Right ventricle myocardium inferior (tissue), 1 donor: ENCODE measurements at regions not wholly inside any gene's neighbourhood (a gene's known extent, or its start where the extent isn't known, plus 50 kb on each side); places are given as distances from the start of the nearest gene placed in this dataset.
A peak's percentile ranks its signal among the peaks of the same experiment; 100 is the strongest.
"Not testable (repeated sequence)": the region's sequence is repeated elsewhere in the genome, so short reads cannot be mapped to it uniquely, and the experiment has no call there.

Experiments used
- ATAC-seq: fragments of 200-7000 bp; cut with Tn5 transposase; one replicate; pipeline ENCODE4 v1.9.1; 2020; ENCODE audit warnings: mild to moderate bottlenecking, moderate library complexity
- DNase-seq: peaks from one replicate; pipeline ENCODE4 v3.0.0; 2021; ENCODE audit errors: missing footprints
- intact Hi-C: fragments of 100-400 bp; cut with DNase I; formaldehyde crosslinking; loops from one replicate; pipeline ENCODE4 v1.11.0; 2022
- donor health status: DM: no; HTN: yes; CAD: no; lungs with severe emphysema.

GRCh38 chr6:946546-946945, 253.6 kb upstream of the EXOC2 start:
- ATAC-seq, result no peak
- DNase-seq, result no peak
- intact Hi-C loops, result no loop called here

GRCh38 chr6:939526-940252, 246.8 kb upstream of the EXOC2 start:
- ATAC-seq (no peak), DNase-seq (no peak)
- intact Hi-C loops, result no loop called here

GRCh38 chr6:938916-939315, 246.0 kb upstream of the EXOC2 start:
- intact Hi-C loops, result no loop called here
- no peak for ATAC-seq
- no peak for DNase-seq

- intact Hi-C loops, result no loop called here
- DNase-seq, result no peak
- no peak for ATAC-seq
Measured at GRCh38 chr6:938271-938905, 245.4 kb upstream of the EXOC2 start.

GRCh38 chr6:935582-935981, 242.6 kb upstream of the EXOC2 start:
- no peak for ATAC-seq
- intact Hi-C loops, result no loop called here
- DNase-seq, result no peak

GRCh38 chr6:934686-935085, 241.7 kb upstream of the EXOC2 start:
- ATAC-seq (no peak), DNase-seq (no peak)
- intact Hi-C loops, result no loop called here

GRCh38 chr6:931919-932318, 239.0 kb upstream of the EXOC2 start:
- intact Hi-C loops, ATAC-seq, DNase-seq: not testable (repeated sequence)

- intact Hi-C loops, result no loop called here
- DNase-seq (no peak), ATAC-seq (no peak)
Measured at GRCh38 chr6:927157-927556, 234.2 kb upstream of the EXOC2 start.

- ATAC-seq (no peak), DNase-seq (no peak)
- intact Hi-C loops, result no loop called here
Measured at GRCh38 chr6:925656-926213, 232.8 kb upstream of the EXOC2 start.

GRCh38 chr6:924661-925060, 231.7 kb upstream of the EXOC2 start:
- DNase-seq, result no peak
- no peak for ATAC-seq
- intact Hi-C loops, result no loop called here

GRCh38 chr6:921400-921799, 228.5 kb upstream of the EXOC2 start:
- ATAC-seq, result no peak
- intact Hi-C loops, result no loop called here

GRCh38 chr6:920512-920911, 227.6 kb upstream of the EXOC2 start:
- intact Hi-C loops, result no loop called here
- ATAC-seq, result no peak

More at GRCh38 chr6:921400-921799, 228.5 kb upstream of the EXOC2 start:
- DNase-seq, result no peak

GRCh38 chr6:919500-919899, 226.6 kb upstream of the EXOC2 start:
- no peak for ATAC-seq
- intact Hi-C loops, result loop anchor here (10.0 kb wide), 1 partner anchor 465 kb away; the partner anchor contains the start of gene FOXF2

More at GRCh38 chr6:920512-920911, 227.6 kb upstream of the EXOC2 start:
- no peak for DNase-seq

GRCh38 chr6:917939-918338, 225.0 kb upstream of the EXOC2 start:
- intact Hi-C loops, result loop anchor here (10.0 kb wide), 1 partner anchor 467 kb away; the partner anchor contains the start of gene FOXF2
- no peak for ATAC-seq
- DNase-seq, result no peak

More at GRCh38 chr6:919500-919899, 226.6 kb upstream of the EXOC2 start:
- DNase-seq, result no peak

GRCh38 chr6:917296-917695, 224.4 kb upstream of the EXOC2 start:
- ATAC-seq (no peak), DNase-seq (no peak)
- intact Hi-C loops, result loop anchor here (10.0 kb wide), 1 partner anchor 468 kb away; the partner anchor contains the start of gene FOXF2

GRCh38 chr6:916131-916530, 223.2 kb upstream of the EXOC2 start:
- DNase-seq (no peak), ATAC-seq (no peak)
- intact Hi-C loops, result loop anchor here (10.0 kb wide), 1 partner anchor 469 kb away; the partner anchor contains the start of gene FOXF2

- ATAC-seq, result peak; percentile 39
- no peak for DNase-seq
- intact Hi-C loops, result loop anchor here (10.0 kb wide), 1 partner anchor 472 kb away; the partner anchor contains the start of gene FOXF2
Measured at GRCh38 chr6:912871-913835, 220.2 kb upstream of the EXOC2 start.

GRCh38 chr6:907928-908327, 215.0 kb upstream of the EXOC2 start:
- no peak for DNase-seq
- ATAC-seq, result no peak
- intact Hi-C loops, result no loop called here

GRCh38 chr6:906920-907319, 214.0 kb upstream of the EXOC2 start:
- DNase-seq, result no peak
- intact Hi-C loops, result no loop called here
- ATAC-seq, result no peak
